NCI-H128 (cell line): ENCODE measurements at regions not wholly inside any gene's neighbourhood (a gene's known extent, or its start where the extent isn't known, plus 50 kb on each side); places are given as distances from the start of the nearest gene placed in this dataset.

ENCODE experiments used
- DNase-seq: peaks from one replicate; lab custom pipeline; 2025; ENCODE audit not compliant: unreplicated experiment; lab: John Stamatoyannopoulos, UW

GRCh38 chr7:15867441-15867840 lies 181.0 kb upstream of the MEOX2 start:
- DNase-seq = no peak

- DNase-seq = no peak
Measured at GRCh38 chr7:15866753-15867152, 180.3 kb upstream of the MEOX2 start.

- no peak for DNase-seq
Measured at GRCh38 chr7:15864626-15864991, 178.1 kb upstream of the MEOX2 start.

DNA sequence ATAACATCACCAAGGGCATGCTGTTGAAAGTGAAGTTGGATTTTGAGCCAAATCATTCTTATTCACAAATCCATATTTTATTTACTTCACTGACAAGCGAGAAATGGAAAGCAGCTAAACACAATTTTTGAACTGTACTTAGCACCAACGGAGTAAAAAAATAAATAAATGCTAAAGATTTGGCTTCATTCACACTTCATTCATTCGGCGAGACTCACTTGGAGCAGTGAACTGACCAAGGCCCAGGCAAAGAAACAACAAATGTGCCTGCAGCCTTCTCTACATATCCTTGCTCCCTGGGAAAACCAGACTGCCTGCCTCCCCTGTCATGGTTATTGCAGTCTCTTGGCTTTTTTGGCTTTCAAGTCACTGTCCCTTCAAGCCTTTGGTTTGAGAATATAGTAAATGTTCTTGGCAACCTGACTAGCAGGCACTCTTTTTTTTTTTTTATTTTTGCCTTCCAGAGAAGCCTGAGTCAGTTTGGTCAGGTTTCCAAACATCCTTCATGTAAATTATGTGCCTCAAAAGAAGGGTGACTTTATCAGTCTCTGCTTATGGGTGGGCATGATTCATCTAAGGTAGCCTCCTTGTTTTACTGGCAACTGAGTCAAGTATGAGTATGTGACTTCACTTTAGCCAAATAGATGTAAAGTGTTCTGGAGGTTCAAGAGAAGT lies 177.6 kb upstream of the MEOX2 start:
- DNase-seq = no peak

DNA sequence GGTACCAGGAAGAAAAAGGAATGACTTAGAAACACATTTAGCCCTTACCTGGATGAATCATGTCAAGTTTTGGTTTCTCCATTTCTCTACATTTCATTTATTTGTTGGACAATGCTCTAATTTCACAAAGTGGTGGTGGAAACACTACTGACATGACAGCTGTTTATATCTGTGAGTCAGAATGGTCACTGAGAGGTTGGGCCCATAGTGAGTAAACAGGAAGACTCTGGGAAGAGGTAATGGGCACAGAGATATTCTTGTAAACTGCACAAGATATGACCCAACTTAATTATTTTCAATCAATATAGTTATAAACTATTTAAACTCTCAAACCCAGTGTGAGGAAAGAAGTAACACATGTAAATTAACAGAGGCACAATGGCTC lies 176.3 kb upstream of the MEOX2 start:
- DNase-seq = no peak

- DNase-seq = no peak
Measured at GRCh38 chr7:15862016-15862780, 175.7 kb upstream of the MEOX2 start.

DNA sequence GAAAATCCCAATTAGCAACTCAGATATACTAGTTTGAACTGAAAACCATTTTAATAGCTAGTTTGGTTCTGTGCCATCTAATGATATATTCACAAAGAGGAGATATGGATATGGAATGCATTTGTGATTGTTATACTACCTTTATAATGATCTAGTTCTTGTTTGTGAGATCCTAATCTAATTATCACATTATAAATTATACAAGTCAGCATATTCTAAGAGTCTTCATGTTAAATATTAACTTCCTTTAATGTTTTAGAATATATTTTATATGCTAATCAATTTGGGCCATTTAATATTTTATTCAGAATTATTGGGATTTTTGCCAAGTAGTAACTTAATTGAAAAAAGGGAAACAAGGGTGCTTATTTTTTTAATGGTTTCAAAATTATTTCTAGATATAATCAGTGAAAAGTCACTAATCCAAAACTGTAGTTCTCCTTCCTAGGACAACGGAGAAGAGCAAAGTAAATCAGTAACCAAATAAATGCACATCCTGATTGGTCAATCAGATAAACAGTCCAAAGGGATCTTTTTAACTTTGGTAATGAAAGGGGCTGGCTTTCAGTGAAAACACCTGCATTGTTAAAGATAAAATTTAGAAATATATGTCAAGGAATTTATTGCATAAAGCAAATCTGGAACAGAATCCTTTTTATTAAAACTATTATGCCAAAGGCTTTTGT lies 173.9 kb upstream of the MEOX2 start:
- no peak for DNase-seq

GRCh38 chr7:15857026-15857425 lies 170.5 kb upstream of the MEOX2 start:
- DNase-seq = no peak

DNA sequence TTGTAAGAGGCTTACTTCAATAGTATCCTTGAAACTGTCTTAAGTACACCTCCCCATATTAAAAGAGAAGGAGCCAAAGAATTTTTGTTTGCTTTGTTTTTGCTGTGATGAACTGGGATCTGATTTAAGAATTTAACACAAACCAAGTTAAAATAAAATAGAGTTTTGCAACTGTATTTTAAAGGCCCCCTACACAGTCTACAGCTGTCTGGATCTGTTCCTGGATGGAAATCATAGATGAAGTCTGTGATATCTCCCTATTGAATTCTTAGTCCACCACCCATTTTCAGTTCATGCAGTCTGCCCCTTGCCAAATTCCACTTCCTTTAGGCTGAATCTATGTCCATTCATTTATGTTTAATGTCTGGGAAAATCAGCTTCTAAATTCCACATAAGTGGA lies 169.8 kb upstream of the MEOX2 start:
- DNase-seq = no peak

DNA sequence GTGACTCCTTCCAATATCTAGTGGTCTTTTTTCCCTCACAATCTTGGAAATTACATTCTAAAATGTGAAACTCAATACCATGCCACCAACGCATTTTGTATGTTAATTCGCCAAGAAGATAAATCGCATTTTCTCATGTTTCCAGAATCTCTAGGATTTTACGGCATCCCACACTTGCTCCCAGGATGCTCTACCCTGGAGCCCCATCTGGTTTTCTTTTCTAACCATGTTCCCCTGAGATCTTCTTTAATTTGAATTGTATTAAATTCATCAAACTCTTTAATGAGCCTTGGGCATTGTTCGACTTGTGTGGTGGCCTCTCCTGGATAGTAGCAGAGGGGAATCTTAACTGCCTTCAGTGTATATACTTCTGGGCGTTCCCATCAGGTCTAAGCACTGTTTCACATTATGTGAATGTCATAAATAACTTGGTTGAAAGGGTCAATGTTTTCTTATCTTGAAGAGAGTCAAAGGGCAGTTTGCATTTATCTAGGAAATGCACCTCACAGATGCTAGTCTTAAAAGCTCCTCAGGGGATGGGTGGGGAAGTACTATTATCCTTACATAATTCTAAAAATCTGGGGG lies 169.1 kb upstream of the MEOX2 start:
- no peak for DNase-seq

- no peak for DNase-seq
Measured at GRCh38 chr7:15854841-15855524, 168.5 kb upstream of the MEOX2 start.

- no peak for DNase-seq
Measured at GRCh38 chr7:15853832-15854470, 167.5 kb upstream of the MEOX2 start.

GRCh38 chr7:15851201-15851600 lies 164.7 kb upstream of the MEOX2 start:
- no peak for DNase-seq

DNA sequence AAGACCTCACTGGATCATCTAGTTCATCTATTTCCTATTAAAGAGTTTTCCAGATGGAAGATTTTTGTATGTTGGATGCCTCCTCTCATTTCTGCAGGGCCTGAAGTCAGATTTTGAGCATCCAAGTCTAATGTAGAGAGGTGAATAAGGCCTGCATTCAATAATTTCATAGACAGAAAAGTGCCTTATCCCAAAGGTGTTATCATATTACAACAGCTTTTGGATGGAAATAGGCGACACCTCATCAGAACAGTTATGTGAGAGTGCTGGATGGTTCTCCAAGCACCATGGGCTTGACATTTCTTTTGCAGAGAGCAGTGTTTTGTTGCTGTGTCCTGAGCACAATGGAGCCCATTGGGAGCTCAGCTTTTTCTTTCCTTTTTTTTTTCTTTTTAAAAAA lies 162.4 kb upstream of the MEOX2 start:
- no peak for DNase-seq

GRCh38 chr7:15848362-15848761 lies 161.9 kb upstream of the MEOX2 start:
- no peak for DNase-seq

DNA sequence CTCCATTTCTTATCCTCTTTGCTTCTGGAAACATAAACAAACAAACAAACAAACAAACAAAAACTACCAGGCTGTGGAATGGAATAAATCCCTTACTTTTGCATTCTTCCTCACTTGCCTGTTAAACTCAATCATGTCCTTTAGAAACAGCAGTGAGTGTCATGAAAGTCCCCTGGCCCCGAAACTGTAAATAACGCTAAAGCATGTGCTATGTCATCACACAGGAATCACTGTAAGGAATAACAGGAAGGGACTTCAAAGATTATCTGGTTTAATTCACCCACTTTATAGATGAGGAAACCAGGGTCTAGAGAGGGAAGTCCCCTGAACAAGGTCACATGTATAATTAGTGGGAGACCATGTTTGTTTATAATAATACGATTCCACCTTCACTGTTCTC lies 159.4 kb upstream of the MEOX2 start:
- DNase-seq = no peak

DNA sequence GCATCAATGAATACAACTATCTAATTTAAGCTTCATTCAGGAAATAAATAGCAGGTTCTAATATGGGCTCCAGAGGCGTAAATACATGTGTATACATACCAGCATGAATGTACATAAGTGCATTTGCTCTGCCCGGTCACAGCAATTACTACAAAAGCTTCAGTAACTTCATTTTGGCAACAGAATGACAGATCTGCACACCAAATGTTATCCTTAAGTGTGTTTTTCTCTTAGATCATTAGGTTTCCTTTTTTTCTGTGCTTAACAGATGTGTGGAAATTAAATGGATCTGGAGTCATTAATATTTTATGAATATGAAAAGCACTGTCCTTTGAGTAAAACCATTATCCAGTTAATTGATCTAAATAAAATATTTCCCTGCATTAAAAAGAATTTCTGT lies 159.0 kb upstream of the MEOX2 start:
- DNase-seq = no peak

DNA sequence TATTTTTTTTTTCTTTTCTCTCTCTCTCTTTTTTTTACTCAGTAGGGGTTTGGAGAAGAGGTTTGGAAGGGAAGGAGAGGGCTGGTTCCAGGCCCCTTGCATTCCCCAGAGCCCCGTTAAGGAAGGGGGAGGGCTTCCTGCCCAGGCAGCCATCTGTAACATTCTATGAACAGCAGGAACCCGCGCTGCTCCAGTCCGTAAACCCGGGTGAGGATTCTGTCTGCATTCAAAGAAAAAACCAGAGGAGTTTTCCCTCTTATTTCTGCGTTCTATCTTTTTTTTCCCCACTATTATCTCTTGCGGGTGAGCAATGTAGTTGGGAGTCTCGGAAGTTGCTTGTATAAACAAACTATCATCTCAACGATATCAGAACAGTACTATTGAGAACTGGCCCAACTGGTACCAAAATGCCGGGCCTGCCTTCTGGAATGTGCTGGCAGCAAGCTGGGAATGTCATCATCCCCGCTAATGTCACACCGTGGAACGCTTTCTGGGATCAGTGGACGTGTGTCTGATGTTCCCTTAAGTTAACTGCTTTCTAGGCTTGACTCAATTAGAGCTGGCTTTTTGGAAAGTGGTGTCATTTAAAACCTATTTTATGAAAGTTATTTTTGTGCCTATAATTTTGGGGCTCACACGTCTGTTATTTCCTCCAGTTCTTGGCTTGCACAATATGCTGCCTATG lies 153.1 kb upstream of the MEOX2 start:
- DNase-seq = no peak

DNA sequence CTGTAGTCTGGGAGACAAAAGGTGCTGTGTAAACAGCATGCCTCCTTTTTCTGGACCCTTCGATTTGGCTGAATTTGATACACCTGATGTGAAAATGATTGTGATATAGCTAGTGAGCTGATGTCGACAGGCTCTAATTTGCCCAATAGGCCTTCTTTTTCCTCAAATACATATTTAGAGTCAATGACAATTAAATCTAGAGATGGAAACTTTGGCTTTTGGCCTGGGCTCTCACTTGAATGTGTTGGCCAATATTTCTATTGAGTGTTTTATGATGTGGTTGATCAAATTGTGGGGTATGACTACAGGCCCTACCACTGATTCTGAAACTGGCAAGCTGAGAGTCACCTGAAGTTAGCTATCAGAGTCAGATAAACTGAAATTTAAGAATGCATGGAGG lies 151.8 kb upstream of the MEOX2 start:
- no peak for DNase-seq

DNA sequence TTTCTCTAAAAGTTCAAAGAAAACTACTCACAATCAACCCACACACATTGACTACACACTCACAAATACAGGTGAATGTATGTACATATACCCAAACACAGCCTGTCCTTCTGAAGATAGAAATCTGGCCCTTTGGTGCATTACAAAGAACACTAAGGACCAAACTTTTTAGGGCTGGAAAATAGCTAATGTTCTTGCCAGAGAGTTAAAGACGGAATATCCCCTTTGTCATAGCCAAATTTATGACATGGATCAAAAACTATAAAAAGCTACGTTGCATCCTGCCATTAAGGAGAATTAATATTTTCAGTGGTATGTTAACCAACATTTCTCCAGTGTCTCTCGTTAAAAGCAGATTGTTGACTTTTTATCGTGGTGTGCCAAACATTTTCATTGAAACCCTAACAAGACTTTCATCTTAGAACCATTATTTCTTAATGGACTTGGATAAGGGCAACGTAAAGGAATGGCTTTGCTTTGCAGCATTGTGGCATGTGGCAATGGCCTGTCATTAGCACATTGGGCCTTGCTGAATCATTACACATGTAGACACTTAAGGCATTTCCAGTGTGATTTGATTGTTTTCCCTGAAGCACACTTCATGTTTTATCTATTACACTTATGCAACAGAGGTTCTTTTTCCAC lies 150.9 kb upstream of the MEOX2 start:
- DNase-seq = no peak
